PC-9 (cell line): ENCODE measurements at regions not wholly inside any gene's neighbourhood (a gene's known extent, or its start where the extent isn't known, plus 50 kb on each side); places are given as distances from the start of the nearest gene placed in this dataset.
"Not testable (repeated sequence)": the region's sequence is repeated elsewhere in the genome, so short reads cannot be mapped to it uniquely, and the experiment has no call there.

Source experiments
- BruUV-seq: library from RNA; stranded (reverse); fragments of 400-500 nt; replicated peaks from 2 replicates; lab custom pipeline; 2021; lab: Mats Ljungman, UMichigan
- CTCF ChIA-PET: fragments of 300-600 bp; sonication (Branson Sonifier 250); formaldehyde crosslinking; loops from one replicate; lab custom pipeline; 2022; ENCODE audit warnings: antibody characterized with exemption; lab: Charles Lee
- POLR2A ChIA-PET: fragments of 300-600 bp; sonication (Branson Sonifier 250); formaldehyde crosslinking; loops from one replicate; lab custom pipeline; 2022; ENCODE audit warnings: antibody characterized with exemption; ENCODE audit not compliant: unreplicated experiment; lab: Charles Lee
- DNase-seq, 2 experiments: peaks; one replicate each; pipeline versions ENCODE4 v3.0.0 to v3.0.0-alpha.2; 2015 to 2022; ENCODE audit warnings: mixed read lengths in 1 of 2
- H2AFZ ChIP-seq: fragments of 200-600 bp; sonication (generic); 2 replicates; pipeline ENCODE4 v1.8.1; 2017; ENCODE audit warnings: antibody characterized with exemption
- H3F3A ChIP-seq: fragments of 200-600 bp; sonication (generic); 2 replicates; pipeline ENCODE4 v1.8.1; 2017; ENCODE audit warnings: antibody characterized with exemption, mild to moderate bottlenecking, low read depth; ENCODE audit not compliant: insufficient read depth
- H3K27ac ChIP-seq: fragments of 200-600 bp; sonication (generic); 2 replicates; pipeline ENCODE4 v1.6.1; 2016; ENCODE audit warnings: mixed run types
- H3K27me3 ChIP-seq: fragments of 200-600 bp; sonication (generic); 2 replicates; pipeline ENCODE4 v1.6.1; 2016; ENCODE audit warnings: low read depth, mixed run types; ENCODE audit not compliant: insufficient read depth
- H3K36me3 ChIP-seq: fragments of 200-600 bp; sonication (generic); 2 replicates; pipeline ENCODE4 v1.6.1; 2016; ENCODE audit warnings: low read depth, mixed run types
- H3K4me1 ChIP-seq: fragments of 200-600 bp; sonication (generic); replicated peaks from 2 replicates; pipeline ENCODE4 v1.6.1; 2016; ENCODE audit warnings: mixed run types; ENCODE audit not compliant: insufficient read depth
- H3K4me2 ChIP-seq: fragments of 200-600 bp; sonication (generic); 2 replicates; pipeline ENCODE4 v1.6.1; 2017; ENCODE audit warnings: mixed run types
- H3K4me3 ChIP-seq: fragments of 200-600 bp; sonication (generic); 2 replicates; pipeline ENCODE4 v1.6.1; 2016; ENCODE audit warnings: mixed run types
- H3K79me2 ChIP-seq: fragments of 200-600 bp; sonication (generic); 2 replicates; pipeline ENCODE4 v1.6.1; 2017; ENCODE audit warnings: low read depth, mixed run types
- H3K9me2 ChIP-seq: fragments of 200-600 bp; sonication (generic); 2 replicates; pipeline ENCODE4 v1.8.1; 2017; ENCODE audit warnings: mild to moderate bottlenecking; ENCODE audit not compliant: insufficient read depth
- H3K9me3 ChIP-seq: fragments of 200-600 bp; sonication (generic); 2 replicates; pipeline ENCODE4 v1.8.1; 2016; ENCODE audit warnings: low read depth; ENCODE audit not compliant: insufficient read depth
- H4K20me1 ChIP-seq: fragments of 200-600 bp; sonication (generic); 2 replicates; pipeline ENCODE4 v1.8.1; 2017; ENCODE audit not compliant: insufficient read depth
- CTCF ChIP-seq: fragments of 200-600 bp; sonication (generic); conservative IDR thresholded peaks from 2 replicates; pipeline ENCODE4 v1.6.1; 2017; ENCODE audit warnings: mixed run types, antibody characterized with exemption, mild to moderate bottlenecking, moderate library complexity
- EZH2 ChIP-seq: fragments of 200-600 bp; sonication (generic); IDR thresholded peaks from 2 replicates; pipeline ENCODE4 v1.8.0; 2017; ENCODE audit warnings: antibody characterized with exemption, low read depth
- intact Hi-C: fragments of 100-400 bp; cut with micrococcal nuclease; formaldehyde crosslinking; loops from one replicate; pipeline ENCODE4 v1.10.0; 2022; ENCODE audit not compliant: unreplicated experiment

- Histone ChIP-seq H3K4me2 (no peak overlapping the region), H3F3A (no peaks in the 10 kb centered on the region), H3K9me2 (no peaks in the 10 kb centered on the region), H4K20me1 (no peaks in the 10 kb centered on the region), H3K4me1 (no peaks in the 10 kb centered on the region), H2AFZ (no peak overlapping the region), H3K27ac (no peak overlapping the region), H3K36me3 (no peaks in the 10 kb centered on the region), H3K79me2 (no peaks in the 10 kb centered on the region), H3K9me3 (no peaks in the 10 kb centered on the region), H3K4me3 (no peak overlapping the region), H3K27me3 (no peaks in the 10 kb centered on the region)
- no peak for DNase-seq
- intact Hi-C loops = no loop called here
- no TSS peak for BruUV-seq
- TF ChIP-seq EZH2 (no peak), CTCF (no peak)
- CTCF ChIA-PET = no interaction called here
- POLR2A ChIA-PET = interaction anchor here (0.7 kb wide), 1 partner anchor 276 kb away, joined by 5 read pairs; no protein-coding TSS in a partner anchor
These were observed 93.6 kb upstream of the CCDC91 start for GRCh38 chr12:28096649-28097048.

- Histone ChIP-seq H3F3A (no peaks in the 10 kb centered on the region), H3K79me2 (no peaks in the 10 kb centered on the region), H3K9me2 (no peaks in the 10 kb centered on the region), H3K4me2 (no peak overlapping the region), H4K20me1 (no peaks in the 10 kb centered on the region), H3K4me1 (no peaks in the 10 kb centered on the region), H3K9me3 (no peaks in the 10 kb centered on the region), H3K27ac (no peak overlapping the region), H3K36me3 (no peaks in the 10 kb centered on the region), H2AFZ (no peak overlapping the region), H3K27me3 (no peaks in the 10 kb centered on the region), H3K4me3 (no peak overlapping the region)
- intact Hi-C loops = no loop called here
- no peak for TF ChIP-seq EZH2
- ChIA-PET CTCF (no interaction called here), POLR2A (interaction anchor here (0.7 kb wide), 1 partner anchor 275 kb away, joined by 5 read pairs; no protein-coding TSS in a partner anchor)
- no TSS peak for BruUV-seq
- no peak for DNase-seq
These were observed 93.0 kb upstream of the CCDC91 start for GRCh38 chr12:28097221-28097620.

GRCh38 chr12:28099245-28099644, 91.0 kb upstream of the CCDC91 start:
- H3K4me2 ChIP-seq, H3K79me2 ChIP-seq, H3F3A ChIP-seq, CTCF ChIA-PET, H3K36me3 ChIP-seq, H3K27me3 ChIP-seq, POLR2A ChIA-PET, H2AFZ ChIP-seq, H3K9me3 ChIP-seq, intact Hi-C loops, H3K27ac ChIP-seq, H4K20me1 ChIP-seq, H3K4me1 ChIP-seq, DNase-seq, H3K4me3 ChIP-seq, BruUV-seq, H3K9me2 ChIP-seq: not testable (repeated sequence)

GRCh38 chr12:28099871-28100270, 90.4 kb upstream of the CCDC91 start:
- no TSS peak for BruUV-seq
- TF ChIP-seq EZH2 = no peak
- no peak for TF ChIP-seq CTCF
- no peak overlapping the region for H3K4me3 ChIP-seq
- ChIA-PET POLR2A (no interaction called here), CTCF (interaction anchor here (0.6 kb wide), 1 partner anchor 231 kb away, joined by 4 read pairs; no protein-coding TSS in a partner anchor)
- H3K4me1 ChIP-seq = no peaks in the 10 kb centered on the region
- H3K36me3 ChIP-seq = no peaks in the 10 kb centered on the region
- DNase-seq = no peak
- no peaks in the 10 kb centered on the region for H4K20me1 ChIP-seq
- no peaks in the 10 kb centered on the region for H3K79me2 ChIP-seq
- H2AFZ ChIP-seq = no peak overlapping the region
- no peaks in the 10 kb centered on the region for H3F3A ChIP-seq
- H3K27me3 ChIP-seq = no peaks in the 10 kb centered on the region
- H3K9me3 ChIP-seq = no peaks in the 10 kb centered on the region
- H3K27ac ChIP-seq = no peak overlapping the region
- H3K4me2 ChIP-seq = no peak overlapping the region
- H3K9me2 ChIP-seq = no peaks in the 10 kb centered on the region
- intact Hi-C loops = no loop called here
